Parathyroid adenoma (tissue), 2 donors: ENCODE measurements at regions not wholly inside any gene's neighbourhood (a gene's known extent, or its start where the extent isn't known, plus 50 kb on each side); places are given as distances from the start of the nearest gene placed in this dataset.

Experiments used
- H2AFZ ChIP-seq: fragments of 300-600 bp; sonication (generic); one replicate; pipeline ENCODE4 v1.7.0; 2017; ENCODE audit warnings: antibody characterized with exemption, mild to moderate bottlenecking
- H3K27ac ChIP-seq: fragments of 300-600 bp; sonication (generic); one replicate; pipeline ENCODE4 v1.7.0; 2017
- H3K27me3 ChIP-seq: fragments of 300-600 bp; sonication (generic); one replicate; pipeline ENCODE4 v1.7.0; 2017; ENCODE audit warnings: low read length; ENCODE audit not compliant: control insufficient read depth, insufficient read depth
- H3K36me3 ChIP-seq: fragments of 300-600 bp; sonication (generic); one replicate; pipeline ENCODE4 v1.7.0; 2017; ENCODE audit warnings: low read length; ENCODE audit not compliant: control insufficient read depth, insufficient read depth
- H3K4me1 ChIP-seq: fragments of 300-600 bp; sonication (generic); one replicate; pipeline ENCODE4 v1.7.0; 2017; ENCODE audit warnings: control low read depth
- H3K4me2 ChIP-seq: fragments of 300-600 bp; sonication (generic); one replicate; pipeline ENCODE4 v1.7.0; 2017; ENCODE audit warnings: low read length
- H3K4me3 ChIP-seq: fragments of 300-600 bp; sonication (generic); one replicate; pipeline ENCODE4 v1.7.0; 2017; ENCODE audit warnings: low read depth, low read length
- H3K79me2 ChIP-seq: fragments of 300-600 bp; sonication (generic); one replicate; pipeline ENCODE4 v1.7.0; 2017; ENCODE audit warnings: control low read depth
- H3K9ac ChIP-seq: fragments of 300-600 bp; sonication (generic); one replicate; pipeline ENCODE4 v1.7.0; 2017; ENCODE audit warnings: mild to moderate bottlenecking
- H3K9me3 ChIP-seq: fragments of 300-600 bp; sonication (generic); one replicate; pipeline ENCODE4 v1.7.0; 2017; ENCODE audit warnings: low read length; ENCODE audit not compliant: control insufficient read depth
- TF ChIP-seq, protein P1 (sequence below): fragments of 300-600 bp; sonication (generic); IDR thresholded peaks from one replicate; pipeline ENCODE4 v1.7.0; 2017; ENCODE audit warnings: antibody characterized with exemption, mild to moderate bottlenecking
- donor health status: primary hyperparathyroidism.

DNA sequence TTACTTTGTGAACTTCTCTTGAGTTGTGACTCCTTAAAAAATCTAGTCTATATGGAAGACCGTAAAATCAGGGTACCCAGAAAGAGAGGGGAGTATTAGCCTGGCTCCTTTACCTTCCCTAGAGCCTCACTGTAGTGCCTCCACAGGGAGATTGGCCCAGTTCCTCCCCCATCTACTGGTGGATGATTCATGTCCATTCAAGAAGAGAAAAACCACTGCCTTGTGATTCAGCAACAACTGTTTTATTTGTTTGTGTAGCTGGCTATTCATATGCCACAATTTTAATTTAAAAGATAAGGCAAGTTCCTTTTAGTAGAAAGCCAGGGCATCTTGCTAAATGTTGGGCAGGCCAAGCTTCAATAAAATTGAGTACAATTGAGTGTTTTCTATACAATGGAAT is 221.8 kb upstream of the KCNIP4 start:
- Histone ChIP-seq H3K4me2 (no peak overlapping the region), H3K79me2 (no peaks in the 10 kb centered on the region), H3K27ac (no peak overlapping the region), H3K36me3 (no peaks in the 10 kb centered on the region), H3K9me3 (no peaks in the 10 kb centered on the region), H3K4me1 (no peaks in the 10 kb centered on the region), H3K9ac (no peak overlapping the region), H3K27me3 (no peaks in the 10 kb centered on the region), H3K4me3 (no peak overlapping the region), H2AFZ (no peak overlapping the region)
- TF ChIP-seq, protein P1, sequence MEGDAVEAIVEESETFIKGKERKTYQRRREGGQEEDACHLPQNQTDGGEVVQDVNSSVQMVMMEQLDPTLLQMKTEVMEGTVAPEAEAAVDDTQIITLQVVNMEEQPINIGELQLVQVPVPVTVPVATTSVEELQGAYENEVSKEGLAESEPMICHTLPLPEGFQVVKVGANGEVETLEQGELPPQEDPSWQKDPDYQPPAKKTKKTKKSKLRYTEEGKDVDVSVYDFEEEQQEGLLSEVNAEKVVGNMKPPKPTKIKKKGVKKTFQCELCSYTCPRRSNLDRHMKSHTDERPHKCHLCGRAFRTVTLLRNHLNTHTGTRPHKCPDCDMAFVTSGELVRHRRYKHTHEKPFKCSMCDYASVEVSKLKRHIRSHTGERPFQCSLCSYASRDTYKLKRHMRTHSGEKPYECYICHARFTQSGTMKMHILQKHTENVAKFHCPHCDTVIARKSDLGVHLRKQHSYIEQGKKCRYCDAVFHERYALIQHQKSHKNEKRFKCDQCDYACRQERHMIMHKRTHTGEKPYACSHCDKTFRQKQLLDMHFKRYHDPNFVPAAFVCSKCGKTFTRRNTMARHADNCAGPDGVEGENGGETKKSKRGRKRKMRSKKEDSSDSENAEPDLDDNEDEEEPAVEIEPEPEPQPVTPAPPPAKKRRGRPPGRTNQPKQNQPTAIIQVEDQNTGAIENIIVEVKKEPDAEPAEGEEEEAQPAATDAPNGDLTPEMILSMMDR, result no peak

DNA sequence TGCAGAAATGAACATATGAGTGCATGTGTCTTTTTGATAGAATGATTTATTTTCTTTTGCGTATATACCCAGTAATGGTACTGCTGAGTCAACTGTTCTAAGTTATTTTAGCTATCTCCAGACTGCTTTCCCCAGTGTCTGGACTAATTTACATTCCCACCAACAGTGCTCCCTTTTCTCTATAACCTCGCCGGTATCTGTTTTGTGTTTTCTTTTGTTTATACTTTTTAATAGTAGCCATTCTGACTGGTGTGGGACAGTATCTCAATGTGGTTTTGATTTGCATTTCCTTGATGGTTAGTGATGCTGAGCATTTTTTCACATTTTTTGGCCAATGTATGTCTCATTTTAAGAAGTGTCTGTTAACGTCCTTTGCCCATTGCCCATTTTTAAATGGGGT is 218.6 kb upstream of the KCNIP4 start:
- no peak overlapping the region for H3K4me2 ChIP-seq
- no peak overlapping the region for H3K9ac ChIP-seq
- no peak overlapping the region for H3K27ac ChIP-seq
- no peaks in the 10 kb centered on the region for H3K4me1 ChIP-seq
- no peaks in the 10 kb centered on the region for H3K9me3 ChIP-seq
- H3K27me3 ChIP-seq, result no peaks in the 10 kb centered on the region
- H3K4me3 ChIP-seq, result no peak overlapping the region
- H3K36me3 ChIP-seq, result no peaks in the 10 kb centered on the region
- TF ChIP-seq, protein P1, result no peak
- no peaks in the 10 kb centered on the region for H3K79me2 ChIP-seq
- no peak overlapping the region for H2AFZ ChIP-seq

DNA sequence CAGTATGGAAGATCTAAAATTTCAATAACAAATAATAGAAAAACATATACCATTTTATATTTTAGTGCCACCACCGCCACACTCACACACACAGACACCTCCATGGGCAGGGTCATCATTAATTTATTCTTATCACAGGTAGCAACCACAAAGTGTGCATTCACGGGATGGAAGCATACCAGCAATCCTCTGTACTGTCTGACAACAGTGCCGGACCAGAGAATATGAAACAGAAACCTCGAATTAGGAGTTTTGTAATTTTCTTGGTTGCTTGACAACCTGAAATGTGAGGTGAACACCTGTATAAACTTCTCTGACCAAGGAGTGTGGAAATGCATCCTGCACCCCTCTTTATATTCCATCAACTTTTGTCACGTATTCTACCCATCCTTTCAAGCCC is 213.9 kb upstream of the KCNIP4 start:
- Histone ChIP-seq H3K79me2 (no peaks in the 10 kb centered on the region), H3K9me3 (peaks cover 2% of the 10 kb centered on the region), H3K4me1 (no peaks in the 10 kb centered on the region), H3K4me3 (no peak overlapping the region), H3K27ac (no peak overlapping the region), H3K4me2 (no peak overlapping the region), H3K36me3 (no peaks in the 10 kb centered on the region), H3K27me3 (no peaks in the 10 kb centered on the region), H3K9ac (no peak overlapping the region), H2AFZ (no peak overlapping the region)
- TF ChIP-seq, protein P1, result no peak

DNA sequence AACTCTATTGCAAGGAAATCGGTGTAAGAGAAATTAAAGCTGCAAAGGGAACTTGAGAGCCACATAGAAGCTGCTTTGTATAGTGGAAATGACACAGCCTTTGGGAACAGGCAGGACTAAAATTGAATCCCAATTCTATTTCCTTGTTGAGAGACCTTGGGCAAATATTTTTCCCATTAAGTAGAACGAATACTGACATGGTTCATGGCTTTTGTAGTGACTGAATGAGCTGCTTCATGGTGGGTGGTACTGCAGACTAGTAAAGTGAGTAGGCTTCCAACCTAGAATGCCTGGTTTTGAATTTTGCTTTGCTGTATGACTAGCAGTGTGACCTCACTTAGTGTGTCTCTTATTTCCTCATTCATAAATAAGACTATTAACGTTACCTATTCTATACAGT is 182.2 kb upstream of the KCNIP4 start:
- H3K27ac ChIP-seq, result no peak overlapping the region
- H3K27me3 ChIP-seq, result no peaks in the 10 kb centered on the region
- H3K79me2 ChIP-seq, result no peaks in the 10 kb centered on the region
- no peak overlapping the region for H3K4me3 ChIP-seq
- H3K4me1 ChIP-seq, result no peaks in the 10 kb centered on the region
- TF ChIP-seq, protein P1, result no peak
- H3K9ac ChIP-seq, result no peak overlapping the region
- no peak overlapping the region for H2AFZ ChIP-seq
- no peaks in the 10 kb centered on the region for H3K9me3 ChIP-seq
- H3K36me3 ChIP-seq, result no peaks in the 10 kb centered on the region
- H3K4me2 ChIP-seq, result no peak overlapping the region

DNA sequence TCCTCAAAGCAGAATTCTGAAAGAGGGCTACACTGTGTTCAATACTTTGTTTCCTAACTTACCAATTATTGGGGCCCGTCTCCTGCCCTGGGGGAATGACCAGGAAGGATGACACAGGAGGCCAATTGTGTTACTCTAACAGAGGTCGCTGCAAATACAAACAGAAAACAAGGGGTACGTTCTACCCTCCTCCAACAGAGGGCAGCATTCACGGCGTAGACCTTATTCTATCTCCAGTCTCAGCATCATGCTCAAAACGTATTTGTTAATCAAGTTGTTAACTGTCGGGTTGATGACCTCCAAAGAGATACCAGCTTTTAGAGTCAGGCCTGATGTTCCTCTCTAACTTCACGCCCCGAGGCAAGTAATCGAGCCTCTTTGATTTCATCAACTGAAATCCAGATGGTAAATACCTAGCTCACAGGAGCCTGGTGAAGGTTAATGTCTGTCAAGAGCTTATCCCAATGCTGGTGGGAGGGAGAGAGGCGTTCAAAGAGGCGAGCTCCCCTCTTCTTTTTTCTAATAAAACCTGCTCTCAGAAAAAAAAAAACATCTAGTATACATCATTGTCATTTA is 181.0 kb upstream of the KCNIP4 start:
- TF ChIP-seq, protein P1, result no peak
- H3K79me2 ChIP-seq, result no peaks in the 10 kb centered on the region
- H3K27ac ChIP-seq, result no peak overlapping the region
- H3K9me3 ChIP-seq, result no peaks in the 10 kb centered on the region
- no peaks in the 10 kb centered on the region for H3K36me3 ChIP-seq
- H3K4me2 ChIP-seq, result no peak overlapping the region
- no peak overlapping the region for H3K9ac ChIP-seq
- H3K4me3 ChIP-seq, result no peak overlapping the region
- no peaks in the 10 kb centered on the region for H3K27me3 ChIP-seq
- H2AFZ ChIP-seq, result no peak overlapping the region
- no peaks in the 10 kb centered on the region for H3K4me1 ChIP-seq
